H9 (cell line): ENCODE measurements at regions not wholly inside any gene's neighbourhood (a gene's known extent, or its start where the extent isn't known, plus 50 kb on each side); places are given as distances from the start of the nearest gene placed in this dataset.

Source experiments
- DNase-seq: peaks from one replicate; pipeline ENCODE4 v3.0.0-alpha.2; 2017
- H2AFZ ChIP-seq: one replicate; pipeline ENCODE4 v1.6.1; 2013; ENCODE audit warnings: mild to moderate bottlenecking, low read length, control low read depth, moderate library complexity
- H2AK5ac ChIP-seq: 2 replicates; pipeline ENCODE4 v1.6.1; 2013; ENCODE audit warnings: low read length, control low read depth, mixed read lengths; ENCODE audit not compliant: insufficient read length
- H2BK120ac ChIP-seq: one replicate; pipeline ENCODE4 v1.6.1; 2013; ENCODE audit warnings: low read depth, mild to moderate bottlenecking, low read length, control low read depth, inconsistent platforms; ENCODE audit not compliant: poor library complexity, severe bottlenecking
- H2BK12ac ChIP-seq: 2 replicates; pipeline ENCODE4 v1.6.1; 2013; ENCODE audit warnings: low read length, control low read depth, mixed read lengths, low read depth; ENCODE audit not compliant: insufficient read length
- H2BK15ac ChIP-seq: 2 replicates; pipeline ENCODE4 v1.6.1; 2013; ENCODE audit warnings: low read depth, low read length, control low read depth
- H2BK20ac ChIP-seq: one replicate; pipeline ENCODE4 v1.6.1; 2013; ENCODE audit warnings: low read depth, mild to moderate bottlenecking, low read length, control low read depth, inconsistent platforms; ENCODE audit not compliant: poor library complexity, severe bottlenecking
- H2BK5ac ChIP-seq: 2 replicates; pipeline ENCODE4 v1.6.1; 2013; ENCODE audit warnings: low read length, control low read depth, mixed read lengths; ENCODE audit not compliant: insufficient read length
- H3K14ac ChIP-seq: 2 replicates; pipeline ENCODE4 v1.6.1; 2013; ENCODE audit warnings: low read length, control low read depth; ENCODE audit not compliant: insufficient read depth
- H3K18ac ChIP-seq: 2 replicates; pipeline ENCODE4 v1.6.1; 2013; ENCODE audit warnings: low read depth, mild to moderate bottlenecking, mixed read lengths, low read length, control low read depth; ENCODE audit not compliant: insufficient read length
- H3K23ac ChIP-seq: 2 replicates; pipeline ENCODE4 v1.6.1; 2013; ENCODE audit warnings: low read length, control low read depth, mixed read lengths, low read depth; ENCODE audit not compliant: insufficient read length
- H3K23me2 ChIP-seq: 2 replicates; pipeline ENCODE4 v1.6.1; 2013; ENCODE audit warnings: low read depth, mild to moderate bottlenecking, mixed read lengths, low read length, control low read depth; ENCODE audit not compliant: insufficient read length, poor library complexity, severe bottlenecking
- H3K27ac ChIP-seq: 2 replicates; pipeline ENCODE4 v1.5.1; 2013; ENCODE audit warnings: low read length, control low read depth, mixed read lengths, low read depth; ENCODE audit not compliant: insufficient read length
- H3K27me3 ChIP-seq: 2 replicates; pipeline ENCODE4 v1.6.1; 2013; ENCODE audit warnings: low read length, control low read depth, inconsistent platforms; ENCODE audit not compliant: insufficient read depth
- H3K4ac ChIP-seq: 2 replicates; pipeline ENCODE4 v1.6.1; 2013; ENCODE audit warnings: low read depth, mild to moderate bottlenecking, control low read depth, inconsistent platforms, low read length, moderate library complexity
- H3K4me1 ChIP-seq: 2 replicates; pipeline ENCODE4 v1.6.1; 2013; ENCODE audit warnings: low read length, control low read depth, inconsistent platforms; ENCODE audit not compliant: insufficient read depth
- H3K4me2 ChIP-seq: 2 replicates; pipeline ENCODE4 v1.6.1; 2013; ENCODE audit warnings: low read length, control low read depth, mixed read lengths; ENCODE audit not compliant: insufficient read length, insufficient read depth
- H3K56ac ChIP-seq: 2 replicates; pipeline ENCODE4 v1.6.1; 2013; ENCODE audit warnings: low read depth, mild to moderate bottlenecking, mixed read lengths, low read length, control low read depth; ENCODE audit not compliant: insufficient read length
- H3K79me1 ChIP-seq: 2 replicates; pipeline ENCODE4 v1.6.1; 2013; ENCODE audit warnings: low read depth, mild to moderate bottlenecking, moderate library complexity, low read length, control low read depth, inconsistent platforms; ENCODE audit not compliant: insufficient read depth, poor library complexity, severe bottlenecking
- H3K79me2 ChIP-seq: 2 replicates; pipeline ENCODE4 v1.6.1; 2013; ENCODE audit warnings: low read length, control low read depth, inconsistent platforms; ENCODE audit not compliant: insufficient read depth
- H3K9ac ChIP-seq: 2 replicates; pipeline ENCODE4 v1.6.1; 2013; ENCODE audit warnings: low read length, control low read depth, mixed read lengths; ENCODE audit not compliant: insufficient read length; ENCODE audit errors: extremely low read depth
- H3K9me3 ChIP-seq: one replicate; pipeline ENCODE4 v1.6.1; 2013; ENCODE audit warnings: low read depth, low read length, inconsistent platforms; ENCODE audit not compliant: control insufficient read depth
- H3T11ph ChIP-seq: one replicate; pipeline ENCODE4 v1.6.1; 2013; ENCODE audit warnings: mild to moderate bottlenecking, low read length, control low read depth, inconsistent platforms
- H4K20me1 ChIP-seq: one replicate; pipeline ENCODE4 v1.6.1; 2013; ENCODE audit not compliant: control insufficient read depth, insufficient read length, insufficient read depth
- H4K5ac ChIP-seq: 2 replicates; pipeline ENCODE4 v1.6.1; 2013; ENCODE audit warnings: low read depth, mild to moderate bottlenecking, mixed read lengths, low read length, control low read depth; ENCODE audit not compliant: insufficient read length
- H4K8ac ChIP-seq: replicated peaks from 2 replicates; pipeline ENCODE4 v1.6.1; 2013; ENCODE audit warnings: low read length, control low read depth, mixed read lengths, low read depth; ENCODE audit not compliant: insufficient read length
- H4K91ac ChIP-seq: 2 replicates; pipeline ENCODE4 v1.6.1; 2013; ENCODE audit warnings: low read depth, mild to moderate bottlenecking, moderate library complexity, mixed read lengths, low read length, control low read depth; ENCODE audit not compliant: insufficient read length
- H3K27ac Mint-ChIP-seq, 3 experiments: 2 replicates in 2 of 3; 3 replicates in 1 of 3; pipeline ENCODE4 v1.8.0; 2020 to 2021; ENCODE audit warnings: mixed read lengths in 3 of 3, mild to moderate bottlenecking in 1 of 3, moderate library complexity in 1 of 3
- H3K27me3 Mint-ChIP-seq: 2 replicates; pipeline ENCODE4 v1.8.0; 2021; ENCODE audit warnings: low read depth, mild to moderate bottlenecking, moderate library complexity, mixed read lengths
- H3K36me3 Mint-ChIP-seq, 3 experiments: 2 replicates in 2 of 3; 3 replicates in 1 of 3; pipeline ENCODE4 v1.8.0; 2020 to 2021; ENCODE audit warnings: low read depth in 3 of 3, mixed read lengths in 3 of 3; ENCODE audit not compliant: insufficient read depth in 1 of 3
- H3K4me1 Mint-ChIP-seq, 2 experiments: 2 replicates each; pipeline ENCODE4 v1.8.0; 2020; ENCODE audit warnings: mixed read lengths in 2 of 2
- H3K4me3 Mint-ChIP-seq, 2 experiments: 2 replicates in 1 of 2; 3 replicates in 1 of 2; pipeline ENCODE4 v1.8.0; 2020 to 2021; ENCODE audit warnings: mild to moderate bottlenecking in 2 of 2, mixed read lengths in 2 of 2, moderate library complexity in 1 of 2
- H3K9me3 Mint-ChIP-seq, 2 experiments: 2 replicates in 1 of 2; 3 replicates in 1 of 2; pipeline ENCODE4 v1.8.0; 2020; ENCODE audit warnings: mild to moderate bottlenecking in 2 of 2, mixed read lengths in 2 of 2, moderate library complexity in 1 of 2
- WGBS: extraction: QIAGEN DNeasy Blood & Tissue Kit; methylation state at CpG from one replicate; pipeline ENCODE4 v1.1.7; 2013; ENCODE audit warnings: missing lambda C conversion rate, low lambda C conversion rate, mixed read lengths; ENCODE audit not compliant: insufficient read length; ENCODE audit errors: extremely low coverage; 5-methylcytosine and 5-hydroxymethylcytosine counted together
- TF ChIP-seq, protein P1 (sequence below): fragments of 200-600 bp; sonication (generic); conservative IDR thresholded peaks from 3 replicates; pipeline ENCODE4 v1.8.0; 2021; ENCODE audit warnings: antibody characterized with exemption, mild to moderate bottlenecking

DNA sequence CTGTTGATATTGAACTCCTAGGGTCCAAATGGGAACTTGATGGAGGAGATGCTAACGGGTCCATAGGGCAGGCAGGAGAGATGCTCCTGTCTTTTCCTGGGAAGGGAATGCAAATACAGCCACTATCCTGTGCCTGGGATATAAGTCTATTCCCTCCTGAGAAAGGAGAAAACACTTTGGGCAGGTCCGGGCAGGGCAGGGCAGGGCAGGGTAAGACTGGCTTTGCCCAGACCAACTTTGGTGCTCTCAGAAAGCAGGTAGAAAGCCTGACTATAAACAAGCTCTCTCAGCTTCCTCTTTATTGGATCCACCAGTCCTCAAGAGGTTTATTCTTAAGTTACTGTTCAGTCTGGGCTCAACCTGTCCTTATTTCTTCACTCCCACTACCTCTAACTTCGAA is 232.3 kb downstream of the PTTG2 start:
- Histone ChIP-seq H4K20me1 (no peaks in the 10 kb centered on the region), H2BK15ac (no peak overlapping the region), H3K9ac (no peak overlapping the region), H3K27ac (no peak overlapping the region), H3K18ac (no peak overlapping the region), H2BK12ac (no peak overlapping the region), H3K4me2 (no peak overlapping the region), H2BK20ac (no peak overlapping the region), H3K9me3 (no peaks in the 10 kb centered on the region), H3K23me2 (no peaks in the 10 kb centered on the region), H4K91ac (no peak overlapping the region), H4K5ac (no peak overlapping the region), H2BK5ac (no peak overlapping the region), H4K8ac (no peak overlapping the region), H3K56ac (no peak overlapping the region), H2AFZ (no peak overlapping the region), H3K79me1 (no peaks in the 10 kb centered on the region), H3K27me3 (no peaks in the 10 kb centered on the region), H3K14ac (no peak overlapping the region), H3K23ac (no peak overlapping the region), H2BK120ac (no peak overlapping the region), H3K79me2 (no peaks in the 10 kb centered on the region), H3K4me1 (no peaks in the 10 kb centered on the region), H3T11ph (no peak overlapping the region), H2AK5ac (no peak overlapping the region), H3K4ac (no peak overlapping the region)
- no CpG with 5 or more reads among the region's 3 CpGs for WGBS
- TF ChIP-seq, protein P1, sequence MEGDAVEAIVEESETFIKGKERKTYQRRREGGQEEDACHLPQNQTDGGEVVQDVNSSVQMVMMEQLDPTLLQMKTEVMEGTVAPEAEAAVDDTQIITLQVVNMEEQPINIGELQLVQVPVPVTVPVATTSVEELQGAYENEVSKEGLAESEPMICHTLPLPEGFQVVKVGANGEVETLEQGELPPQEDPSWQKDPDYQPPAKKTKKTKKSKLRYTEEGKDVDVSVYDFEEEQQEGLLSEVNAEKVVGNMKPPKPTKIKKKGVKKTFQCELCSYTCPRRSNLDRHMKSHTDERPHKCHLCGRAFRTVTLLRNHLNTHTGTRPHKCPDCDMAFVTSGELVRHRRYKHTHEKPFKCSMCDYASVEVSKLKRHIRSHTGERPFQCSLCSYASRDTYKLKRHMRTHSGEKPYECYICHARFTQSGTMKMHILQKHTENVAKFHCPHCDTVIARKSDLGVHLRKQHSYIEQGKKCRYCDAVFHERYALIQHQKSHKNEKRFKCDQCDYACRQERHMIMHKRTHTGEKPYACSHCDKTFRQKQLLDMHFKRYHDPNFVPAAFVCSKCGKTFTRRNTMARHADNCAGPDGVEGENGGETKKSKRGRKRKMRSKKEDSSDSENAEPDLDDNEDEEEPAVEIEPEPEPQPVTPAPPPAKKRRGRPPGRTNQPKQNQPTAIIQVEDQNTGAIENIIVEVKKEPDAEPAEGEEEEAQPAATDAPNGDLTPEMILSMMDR, result no peak
- H3K27me3 Mint-ChIP-seq, result peaks cover 3% of the 10 kb centered on the region
- no peak for DNase-seq
- peaks cover 5 to 11% of the 10 kb centered on the region in 2 experiments; a peak in 2 of 5 replicates for H3K9me3 Mint-ChIP-seq
- no peak overlapping the region for H3K27ac Mint-ChIP-seq
- H3K4me3 Mint-ChIP-seq, result no peak overlapping the region
- H3K36me3 Mint-ChIP-seq, result peaks cover 0 to 9% (median 6%) of the 10 kb centered on the region in 3 experiments; a peak in 2 of 7 replicates
- no peaks in the 10 kb centered on the region for H3K4me1 Mint-ChIP-seq
